ENCODE measurements at regions not wholly inside any gene's neighbourhood (a gene's known extent, or its start where the extent isn't known, plus 50 kb on each side); places are given as distances from the start of the nearest gene placed in this dataset.

DNA sequence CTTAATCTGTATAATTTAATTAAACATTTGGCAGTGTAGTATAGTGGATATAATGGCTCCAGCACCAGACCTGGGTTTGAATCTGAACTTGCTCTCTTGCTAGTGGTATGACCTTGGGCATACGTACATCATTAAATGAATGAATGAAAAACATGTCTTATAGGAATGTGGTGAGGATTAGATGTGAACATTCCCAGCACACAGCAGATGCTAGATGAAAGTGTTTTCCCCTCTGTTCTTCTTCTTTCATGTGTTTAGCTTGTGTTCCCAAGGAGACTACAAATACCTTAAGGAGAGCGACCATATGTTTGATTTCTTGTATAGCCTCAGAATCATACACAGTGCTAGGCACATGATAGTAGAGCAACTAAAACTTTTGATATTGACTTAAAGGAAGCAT lies 56.5 kb downstream of the CT47B1 start:
- TF ChIP-seq, protein P1, sequence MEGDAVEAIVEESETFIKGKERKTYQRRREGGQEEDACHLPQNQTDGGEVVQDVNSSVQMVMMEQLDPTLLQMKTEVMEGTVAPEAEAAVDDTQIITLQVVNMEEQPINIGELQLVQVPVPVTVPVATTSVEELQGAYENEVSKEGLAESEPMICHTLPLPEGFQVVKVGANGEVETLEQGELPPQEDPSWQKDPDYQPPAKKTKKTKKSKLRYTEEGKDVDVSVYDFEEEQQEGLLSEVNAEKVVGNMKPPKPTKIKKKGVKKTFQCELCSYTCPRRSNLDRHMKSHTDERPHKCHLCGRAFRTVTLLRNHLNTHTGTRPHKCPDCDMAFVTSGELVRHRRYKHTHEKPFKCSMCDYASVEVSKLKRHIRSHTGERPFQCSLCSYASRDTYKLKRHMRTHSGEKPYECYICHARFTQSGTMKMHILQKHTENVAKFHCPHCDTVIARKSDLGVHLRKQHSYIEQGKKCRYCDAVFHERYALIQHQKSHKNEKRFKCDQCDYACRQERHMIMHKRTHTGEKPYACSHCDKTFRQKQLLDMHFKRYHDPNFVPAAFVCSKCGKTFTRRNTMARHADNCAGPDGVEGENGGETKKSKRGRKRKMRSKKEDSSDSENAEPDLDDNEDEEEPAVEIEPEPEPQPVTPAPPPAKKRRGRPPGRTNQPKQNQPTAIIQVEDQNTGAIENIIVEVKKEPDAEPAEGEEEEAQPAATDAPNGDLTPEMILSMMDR (IDR thresholded peaks at IDR 0.05; ENCODE audit: low read length, missing control alignments): no peak
- no peak for DNase-seq (ENCODE audit: low read depth)
- H3K4me3 ChIP-seq (replicated peaks; ENCODE audit: low read depth, low read length): no peak overlapping the region

GRCh38 chrX:120813982-120814381 lies 61.7 kb downstream of the CT47B1 start:
- H3K4me3 ChIP-seq (replicated peaks; ENCODE audit: low read depth, low read length): no peak overlapping the region
- TF ChIP-seq, protein P1 (IDR thresholded peaks at IDR 0.05; ENCODE audit: low read length, missing control alignments): no peak
- DNase-seq (ENCODE audit: low read depth): no peak

DNA sequence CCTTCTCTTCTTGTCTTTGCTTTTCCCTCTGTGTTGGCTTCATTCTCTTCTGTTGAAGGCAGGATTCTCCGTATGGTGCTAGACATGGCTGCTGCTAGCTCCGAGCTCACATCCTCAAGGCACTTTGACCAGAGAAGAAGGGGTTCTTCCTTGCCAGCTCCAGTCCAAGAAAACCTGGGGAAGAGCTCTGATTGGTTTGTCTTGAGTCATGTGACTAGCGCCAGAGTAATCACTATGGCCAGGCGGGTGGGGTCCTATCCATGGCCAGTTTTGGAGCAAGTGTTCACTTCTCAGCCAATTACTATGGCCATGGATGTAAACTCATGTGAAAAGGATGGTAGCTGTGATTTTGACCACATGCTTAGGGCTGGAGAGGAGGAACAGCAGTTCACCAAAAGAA lies 74.2 kb downstream of the CT47B1 start:
- TF ChIP-seq, protein P1 (IDR thresholded peaks at IDR 0.05; ENCODE audit: low read length, missing control alignments): no peak
- no peak overlapping the region for H3K4me3 ChIP-seq (replicated peaks; ENCODE audit: low read depth, low read length)
- DNase-seq (ENCODE audit: low read depth): no peak

GRCh38 chrX:120797188-120797851 lies 78.3 kb downstream of the CT47B1 start:
- DNase-seq (ENCODE audit: low read depth): peak; percentile 59
- TF ChIP-seq, protein P1 (IDR thresholded peaks at IDR 0.05; ENCODE audit: low read length, missing control alignments): no peak

DNA sequence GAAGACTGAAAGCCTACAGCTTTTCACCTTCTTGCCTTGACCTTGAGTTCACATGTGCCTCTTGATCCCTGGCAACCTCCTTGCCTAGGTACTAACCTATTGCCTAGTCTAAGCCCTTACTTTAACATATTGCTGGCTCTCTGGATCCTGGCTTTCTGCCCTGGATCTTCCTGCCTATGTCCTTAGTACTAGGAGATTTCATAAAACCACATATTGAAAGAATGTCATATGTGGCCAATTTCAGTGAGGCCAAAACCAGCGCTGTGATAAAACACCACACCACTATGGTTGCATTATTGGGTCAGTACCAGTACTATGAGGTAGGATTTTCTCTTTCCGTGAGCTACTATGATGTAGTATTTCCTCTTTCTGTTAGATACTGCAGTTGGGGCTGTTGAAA lies 80.4 kb downstream of the CT47B1 start:
- DNase-seq (ENCODE audit: low read depth): peak; percentile 64
- H3K4me3 ChIP-seq (replicated peaks; ENCODE audit: low read depth, low read length): no peak overlapping the region
- TF ChIP-seq, protein P1 (IDR thresholded peaks at IDR 0.05; ENCODE audit: low read length, missing control alignments): no peak

More at GRCh38 chrX:120797188-120797851, 78.3 kb downstream of the CT47B1 start:
- no peak overlapping the region for H3K4me3 ChIP-seq (replicated peaks; ENCODE audit: low read depth, low read length)

- DNase-seq (ENCODE audit: low read depth): peak; percentile 63
- TF ChIP-seq, protein P1 (IDR thresholded peaks at IDR 0.05; ENCODE audit: low read length, missing control alignments): no peak
- no peak overlapping the region for H3K4me3 ChIP-seq (replicated peaks; ENCODE audit: low read depth, low read length)
These were observed 81.1 kb downstream of the CT47B1 start for GRCh38 chrX:120794525-120794975.

DNA sequence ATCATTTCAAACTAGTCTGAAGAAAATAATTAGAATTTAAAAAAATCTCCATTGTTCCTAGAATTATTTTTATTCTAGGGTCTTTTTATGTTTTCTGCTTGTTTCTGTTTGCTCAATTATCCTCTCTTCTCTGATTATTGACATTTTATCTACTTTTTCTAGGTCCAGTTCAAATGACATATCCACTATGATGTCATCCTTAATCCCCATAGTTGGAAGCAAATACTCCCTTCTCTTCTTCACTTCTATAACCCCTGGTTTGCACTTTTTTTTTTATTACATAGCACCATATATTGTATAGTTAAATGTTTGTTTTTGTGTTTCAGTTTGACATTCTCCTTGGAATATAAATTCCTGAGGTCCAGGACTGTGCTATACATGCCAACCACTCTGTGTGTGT lies 82.6 kb downstream of the CT47B1 start:
- no peak for DNase-seq (ENCODE audit: low read depth)
- no peak overlapping the region for H3K4me3 ChIP-seq (replicated peaks; ENCODE audit: low read depth, low read length)
- TF ChIP-seq, protein P1 (IDR thresholded peaks at IDR 0.05; ENCODE audit: low read length, missing control alignments): no peak

Measured in fibroblast of pulmonary artery (primary cell).